HCT116 (cell line): ENCODE measurements at regions not wholly inside any gene's neighbourhood (a gene's known extent, or its start where the extent isn't known, plus 50 kb on each side); places are given as distances from the start of the nearest gene placed in this dataset.

Experiments
- CEBPB ChIP-seq: IDR thresholded peaks from 2 replicates; pipeline ENCODE4 v1.6.1; 2012; ENCODE audit warnings: low read depth
- CTCF ChIP-seq, 3 experiments: fragments of 200-600 bp in 1 of 3; sonication (generic) in 1 of 3; IDR thresholded peaks in 2 of 3; conservative IDR thresholded peaks in 1 of 3; 2 replicates each; pipeline ENCODE4 v1.5.1; 2012 to 2017; ENCODE audit warnings: low read depth in 2 of 3, low read length in 2 of 3, antibody characterized with exemption in 1 of 3, borderline replicate concordance in 1 of 3, control low read depth in 1 of 3, mild to moderate bottlenecking in 1 of 3, mixed read lengths in 1 of 3, mixed run types in 1 of 3, moderate library complexity in 1 of 3; ENCODE audit not compliant: insufficient read depth in 1 of 3
- EGR1 ChIP-seq: IDR thresholded peaks from 2 replicates; pipeline ENCODE4 v1.6.1; 2012; ENCODE audit warnings: low read depth
- EZH2 ChIP-seq: fragments of 200-600 bp; sonication (generic); IDR thresholded peaks from 2 replicates; pipeline ENCODE4 v1.6.1; 2017; ENCODE audit warnings: antibody characterized with exemption, mixed run types
- EZH2phosphoT487 ChIP-seq: fragments of 200-600 bp; IDR thresholded peaks from 2 replicates; pipeline ENCODE4 v1.6.1; 2018; ENCODE audit warnings: antibody characterized with exemption, borderline replicate concordance
- POLR2A ChIP-seq: IDR thresholded peaks from 2 replicates; pipeline ENCODE4 v1.7.0; 2011; ENCODE audit warnings: borderline replicate concordance; ENCODE audit not compliant: insufficient read depth, insufficient read length; ENCODE audit errors: extremely low read depth
- RAD21 ChIP-seq: IDR thresholded peaks from 2 replicates; pipeline ENCODE4 v1.6.1; 2012; ENCODE audit warnings: low read depth, mild to moderate bottlenecking
- SP1 ChIP-seq: IDR thresholded peaks from 2 replicates; pipeline ENCODE4 v1.6.1; 2012; ENCODE audit warnings: low read depth
- TCF7L2 ChIP-seq: IDR thresholded peaks from 2 replicates; pipeline ENCODE4 v1.7.0; 2011; ENCODE audit warnings: borderline replicate concordance, inconsistent platforms; ENCODE audit not compliant: insufficient read depth, insufficient read length; ENCODE audit errors: extremely low read depth
- ZFX ChIP-seq: fragments of 450-650 bp; IDR thresholded peaks from 2 replicates; pipeline ENCODE4 v1.6.1; 2017
- TF ChIP-seq, protein P1 (sequence below): IDR thresholded peaks from 2 replicates; pipeline ENCODE4 v1.6.1; 2012; ENCODE audit warnings: low read depth

DNA sequence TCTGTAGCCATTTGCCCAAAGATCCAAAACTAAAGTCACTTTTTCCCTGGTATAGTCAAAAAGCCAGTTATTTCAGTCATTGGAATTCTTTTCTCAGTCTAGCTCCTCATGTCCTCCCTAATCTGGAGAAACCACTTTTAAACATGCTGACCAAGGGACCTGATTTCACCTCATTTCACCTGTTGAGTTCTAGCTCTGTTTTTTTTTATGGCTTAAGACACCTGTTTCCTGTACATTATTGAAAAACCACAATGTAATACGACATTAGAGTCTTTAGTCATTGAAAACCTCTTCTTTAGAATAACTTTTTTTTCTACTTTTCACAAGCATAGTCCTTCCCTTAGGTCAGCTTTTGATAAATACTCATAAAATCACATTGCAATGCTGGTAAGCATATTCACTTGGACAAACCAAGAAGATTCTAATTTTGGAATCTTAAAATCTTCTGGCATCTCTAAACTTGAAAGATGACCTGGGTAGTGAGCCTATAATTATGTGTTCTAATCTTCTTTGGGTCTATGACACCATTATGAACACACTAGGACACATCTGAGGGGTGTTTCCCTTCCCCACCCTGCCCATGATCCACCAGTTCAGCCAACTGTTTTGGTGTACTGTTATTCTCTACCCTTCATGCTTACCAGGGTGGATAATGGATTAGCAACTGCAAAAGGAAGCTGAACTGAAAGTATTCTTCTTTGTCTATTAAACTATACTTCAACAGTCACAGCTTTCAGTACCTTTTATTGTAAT, 103.5 kb upstream of the FXR1 start:
- TF ChIP-seq POLR2A, result no peak
- TF ChIP-seq CTCF (IDR thresholded peaks at IDR 0.05 in 2 of 3, conservative IDR thresholded peaks at IDR 0.05 in 1 of 3; ENCODE audit: borderline replicate concordance in 1 of 3, insufficient read depth in 1 of 3, low read depth in 2 of 3, low read length in 2 of 3), result no peak
- TF ChIP-seq CEBPB, result no peak
- TF ChIP-seq EGR1, result no peak
- TF ChIP-seq EZH2, result no peak
- TF ChIP-seq ZFX, result no peak
- TF ChIP-seq RAD21, result no peak
- TF ChIP-seq SP1, result no peak
- TF ChIP-seq EZH2phosphoT487, result no peak
- TF ChIP-seq TCF7L2, result no peak
- TF ChIP-seq, protein P1, sequence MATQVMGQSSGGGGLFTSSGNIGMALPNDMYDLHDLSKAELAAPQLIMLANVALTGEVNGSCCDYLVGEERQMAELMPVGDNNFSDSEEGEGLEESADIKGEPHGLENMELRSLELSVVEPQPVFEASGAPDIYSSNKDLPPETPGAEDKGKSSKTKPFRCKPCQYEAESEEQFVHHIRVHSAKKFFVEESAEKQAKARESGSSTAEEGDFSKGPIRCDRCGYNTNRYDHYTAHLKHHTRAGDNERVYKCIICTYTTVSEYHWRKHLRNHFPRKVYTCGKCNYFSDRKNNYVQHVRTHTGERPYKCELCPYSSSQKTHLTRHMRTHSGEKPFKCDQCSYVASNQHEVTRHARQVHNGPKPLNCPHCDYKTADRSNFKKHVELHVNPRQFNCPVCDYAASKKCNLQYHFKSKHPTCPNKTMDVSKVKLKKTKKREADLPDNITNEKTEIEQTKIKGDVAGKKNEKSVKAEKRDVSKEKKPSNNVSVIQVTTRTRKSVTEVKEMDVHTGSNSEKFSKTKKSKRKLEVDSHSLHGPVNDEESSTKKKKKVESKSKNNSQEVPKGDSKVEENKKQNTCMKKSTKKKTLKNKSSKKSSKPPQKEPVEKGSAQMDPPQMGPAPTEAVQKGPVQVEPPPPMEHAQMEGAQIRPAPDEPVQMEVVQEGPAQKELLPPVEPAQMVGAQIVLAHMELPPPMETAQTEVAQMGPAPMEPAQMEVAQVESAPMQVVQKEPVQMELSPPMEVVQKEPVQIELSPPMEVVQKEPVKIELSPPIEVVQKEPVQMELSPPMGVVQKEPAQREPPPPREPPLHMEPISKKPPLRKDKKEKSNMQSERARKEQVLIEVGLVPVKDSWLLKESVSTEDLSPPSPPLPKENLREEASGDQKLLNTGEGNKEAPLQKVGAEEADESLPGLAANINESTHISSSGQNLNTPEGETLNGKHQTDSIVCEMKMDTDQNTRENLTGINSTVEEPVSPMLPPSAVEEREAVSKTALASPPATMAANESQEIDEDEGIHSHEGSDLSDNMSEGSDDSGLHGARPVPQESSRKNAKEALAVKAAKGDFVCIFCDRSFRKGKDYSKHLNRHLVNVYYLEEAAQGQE, result no peak
